GM12878 (cell line): ENCODE measurements at regions not wholly inside any gene's neighbourhood (a gene's known extent, or its start where the extent isn't known, plus 50 kb on each side); places are given as distances from the start of the nearest gene placed in this dataset.

Experiments used
- ATAC-seq: fragments of 200-7000 bp; cut with Tn5 transposase; 3 replicates; pipeline ENCODE4 v1.9.1; 2020; ENCODE audit warnings: mild to moderate bottlenecking, moderate library complexity
- BruUV-seq: library from RNA; stranded (reverse); fragments of 400-500 nt; replicated peaks from 2 replicates; lab custom pipeline; 2021; lab: Mats Ljungman, UMichigan
- CTCF ChIA-PET: fragments of 300-600 bp; sonication (Branson Sonifier 250); formaldehyde crosslinking; extraction: SDS; loops from one replicate; lab custom pipeline; 2021; ENCODE audit warnings: inconsistent platforms; lab: Yijun Ruan, JAX
- POLR2A ChIA-PET: fragments of 350-600 bp; formaldehyde crosslinking; extraction: SDS; loops from one replicate; lab custom pipeline; 2021; ENCODE audit warnings: inconsistent platforms; lab: Charles Lee
- RAD21 ChIA-PET: fragments of 300-600 bp; sonication (Branson Sonifier 250); formaldehyde crosslinking; loops from one replicate; lab custom pipeline; 2023; ENCODE audit warnings: antibody characterized with exemption; ENCODE audit not compliant: unreplicated experiment; lab: Charles Lee
- SMC1A ChIA-PET: fragments of 300-600 bp; sonication (Branson Sonifier 250); formaldehyde crosslinking; loops from one replicate; lab custom pipeline; 2023; ENCODE audit not compliant: unreplicated experiment, uncharacterized antibody; lab: Charles Lee
- DNase-seq: peaks from one replicate; pipeline ENCODE4 v3.0.0-alpha.2; 2011; ENCODE audit warnings: low read depth, low spot score
- FAIRE-seq: peaks from 3 replicates; lab custom pipeline; 2011; peaks lifted over from hg19 to GRCh38; lab: Jason Lieb, UNC
- H2AFZ ChIP-seq: 2 replicates; pipeline ENCODE4 v1.6.0; 2011; ENCODE audit warnings: low read depth, low read length, control low read depth; ENCODE audit not compliant: control insufficient read depth
- H3K27ac ChIP-seq: 2 replicates; pipeline ENCODE4 v1.5.1; 2011; ENCODE audit warnings: control low read depth; ENCODE audit not compliant: control insufficient read depth, insufficient read depth
- H3K27me3 ChIP-seq, 2 experiments: replicated peaks in 1 of 2; 2 replicates each; pipeline versions ENCODE4 v1.6.0 to v1.6.1; 2011; ENCODE audit warnings: low read length in 1 of 2; ENCODE audit not compliant: control insufficient read depth in 2 of 2, insufficient read depth in 2 of 2
- H3K36me3 ChIP-seq, 2 experiments: 2 replicates each; pipeline ENCODE4 v1.5.1; 2011; ENCODE audit warnings: low read length in 1 of 2; ENCODE audit not compliant: control insufficient read depth in 2 of 2, insufficient read depth in 2 of 2
- H3K4me1 ChIP-seq: 2 replicates; pipeline ENCODE4 v1.6.1; 2011; ENCODE audit warnings: mild to moderate bottlenecking, low read length, moderate library complexity, mixed read lengths; ENCODE audit not compliant: control insufficient read depth, insufficient read depth
- H3K4me2 ChIP-seq: 2 replicates; pipeline ENCODE4 v1.6.0; 2011; ENCODE audit warnings: control low read depth; ENCODE audit not compliant: control insufficient read depth, insufficient read depth
- H3K4me3 ChIP-seq: fragments of 200-600 bp; sonication (generic); 2 replicates; pipeline ENCODE4 v1.5.1; 2016
- H3K79me2 ChIP-seq: 2 replicates; pipeline ENCODE4 v1.6.0; 2011; ENCODE audit warnings: low read length; ENCODE audit not compliant: control insufficient read depth, insufficient read depth
- H3K9ac ChIP-seq: 2 replicates; pipeline ENCODE4 v1.8.0; 2011; ENCODE audit warnings: low read length, control low read depth, mixed read lengths; ENCODE audit not compliant: control insufficient read depth, insufficient read depth
- H3K9me3 ChIP-seq: replicated peaks from 3 replicates; pipeline ENCODE4 v1.5.1; 2011; ENCODE audit warnings: mild to moderate bottlenecking, low read length; ENCODE audit not compliant: control insufficient read depth, insufficient read depth
- H4K20me1 ChIP-seq: 2 replicates; pipeline ENCODE4 v1.6.0; 2011; ENCODE audit not compliant: control insufficient read depth, insufficient read depth
- BHLHE40 ChIP-seq, 2 experiments: fragments of 450-650 bp in 1 of 2; IDR thresholded peaks; 2 replicates each; pipeline ENCODE4 v1.6.1; 2011 to 2017; ENCODE audit warnings: low read depth in 2 of 2, borderline replicate concordance in 1 of 2, improper control_type of control experiment in 1 of 2, low read length in 1 of 2, mild to moderate bottlenecking in 1 of 2
- FOS ChIP-seq: IDR thresholded peaks from 3 replicates; pipeline ENCODE4 v1.6.1; 2011; ENCODE audit warnings: borderline replicate concordance; ENCODE audit not compliant: insufficient read length; ENCODE audit errors: extremely low read depth
- MEF2A ChIP-seq: IDR thresholded peaks from 2 replicates; pipeline ENCODE4 v1.6.1; 2011; ENCODE audit warnings: low read depth, mild to moderate bottlenecking, low read length, moderate library complexity; ENCODE audit not compliant: insufficient read depth
- MTA2 ChIP-seq: fragments of 450-650 bp; IDR thresholded peaks from 2 replicates; pipeline ENCODE4 v1.6.1; 2016; ENCODE audit warnings: low read depth, mild to moderate bottlenecking, moderate library complexity
- MYC ChIP-seq: IDR thresholded peaks from 2 replicates; pipeline ENCODE4 v1.6.1; 2011; ENCODE audit warnings: mild to moderate bottlenecking, low read length, moderate library complexity, inconsistent platforms; ENCODE audit not compliant: insufficient read depth, insufficient replicate concordance, insufficient read length, severe bottlenecking
- NBN ChIP-seq: fragments of 450-650 bp; IDR thresholded peaks from 2 replicates; pipeline ENCODE4 v1.6.1; 2016
- RAD21 ChIP-seq: IDR thresholded peaks from 2 replicates; pipeline ENCODE4 v1.6.1; 2011; ENCODE audit warnings: mild to moderate bottlenecking, low read depth, low read length, moderate library complexity; ENCODE audit not compliant: insufficient read depth
- RFX5 ChIP-seq: IDR thresholded peaks from 2 replicates; pipeline ENCODE4 v1.6.1; 2011; ENCODE audit warnings: low read depth, low read length, improper control_type of control experiment
- RUNX3 ChIP-seq: IDR thresholded peaks from 2 replicates; pipeline ENCODE4 v1.6.1; 2012; ENCODE audit warnings: low read length, inconsistent platforms
- SMAD1 ChIP-seq: fragments of 450-650 bp; IDR thresholded peaks from 2 replicates; pipeline ENCODE4 v1.6.1; 2018; ENCODE audit warnings: mild to moderate bottlenecking, low read depth; ENCODE audit not compliant: partially characterized antibody
- SPI1 ChIP-seq: IDR thresholded peaks from 2 replicates; pipeline ENCODE4 v1.6.1; 2011; ENCODE audit warnings: low read depth, mild to moderate bottlenecking, low read length, moderate library complexity, borderline replicate concordance; ENCODE audit not compliant: insufficient read depth
- STAT1 ChIP-seq: fragments of 450-650 bp; conservative IDR thresholded peaks from 2 replicates; pipeline ENCODE4 v1.6.1; 2014; ENCODE audit warnings: antibody characterized with exemption, mild to moderate bottlenecking
- TCF3 ChIP-seq: IDR thresholded peaks from 2 replicates; pipeline ENCODE4 v1.6.1; 2012; ENCODE audit warnings: low read depth, mild to moderate bottlenecking, low read length, borderline replicate concordance; ENCODE audit not compliant: insufficient read depth
- in situ Hi-C: fragments of 300-500 bp; cut with MboI; formaldehyde crosslinking; loops from 9 replicates; pipeline ENCODE4 v1.14.3; 2018; ENCODE audit warnings: mixed read lengths
- intact Hi-C: fragments of 100-400 bp; cut with micrococcal nuclease; formaldehyde crosslinking; loops from one replicate; pipeline ENCODE4 v1.14.2; 2022; ENCODE audit not compliant: unreplicated experiment
- TF ChIP-seq, protein P1 (sequence below): fragments of 450-650 bp; IDR thresholded peaks from 2 replicates; pipeline ENCODE4 v1.6.1; 2018; ENCODE audit warnings: mild to moderate bottlenecking, low read depth, moderate library complexity; ENCODE audit not compliant: partially characterized antibody

DNA sequence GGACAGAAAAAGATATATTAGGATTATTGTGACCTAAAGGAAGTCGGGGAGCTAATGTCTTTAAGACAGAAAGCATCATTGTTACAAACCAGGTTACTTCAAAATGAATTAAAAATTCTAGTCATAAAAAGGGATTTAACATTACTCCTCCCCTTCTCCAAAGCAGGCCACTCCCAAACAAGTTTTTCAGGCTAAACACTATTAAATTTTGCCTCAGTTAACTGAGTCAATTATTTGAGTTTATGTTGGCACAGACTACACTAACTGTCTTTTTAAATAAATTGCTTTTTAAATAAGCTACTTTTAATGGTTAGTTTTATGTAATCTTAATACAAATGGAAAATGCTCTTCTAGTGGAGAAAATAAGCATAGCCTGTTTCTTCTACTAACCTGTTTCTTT, 395.0 kb upstream of the DUSP10 start (continued):
- TF ChIP-seq RAD21: no peak
- TF ChIP-seq BHLHE40 (IDR thresholded peaks at IDR 0.05; ENCODE audit: borderline replicate concordance in 1 of 2, low read depth in 2 of 2, low read length in 1 of 2): no peak
- no peak for TF ChIP-seq MYC
- TF ChIP-seq, protein P1, sequence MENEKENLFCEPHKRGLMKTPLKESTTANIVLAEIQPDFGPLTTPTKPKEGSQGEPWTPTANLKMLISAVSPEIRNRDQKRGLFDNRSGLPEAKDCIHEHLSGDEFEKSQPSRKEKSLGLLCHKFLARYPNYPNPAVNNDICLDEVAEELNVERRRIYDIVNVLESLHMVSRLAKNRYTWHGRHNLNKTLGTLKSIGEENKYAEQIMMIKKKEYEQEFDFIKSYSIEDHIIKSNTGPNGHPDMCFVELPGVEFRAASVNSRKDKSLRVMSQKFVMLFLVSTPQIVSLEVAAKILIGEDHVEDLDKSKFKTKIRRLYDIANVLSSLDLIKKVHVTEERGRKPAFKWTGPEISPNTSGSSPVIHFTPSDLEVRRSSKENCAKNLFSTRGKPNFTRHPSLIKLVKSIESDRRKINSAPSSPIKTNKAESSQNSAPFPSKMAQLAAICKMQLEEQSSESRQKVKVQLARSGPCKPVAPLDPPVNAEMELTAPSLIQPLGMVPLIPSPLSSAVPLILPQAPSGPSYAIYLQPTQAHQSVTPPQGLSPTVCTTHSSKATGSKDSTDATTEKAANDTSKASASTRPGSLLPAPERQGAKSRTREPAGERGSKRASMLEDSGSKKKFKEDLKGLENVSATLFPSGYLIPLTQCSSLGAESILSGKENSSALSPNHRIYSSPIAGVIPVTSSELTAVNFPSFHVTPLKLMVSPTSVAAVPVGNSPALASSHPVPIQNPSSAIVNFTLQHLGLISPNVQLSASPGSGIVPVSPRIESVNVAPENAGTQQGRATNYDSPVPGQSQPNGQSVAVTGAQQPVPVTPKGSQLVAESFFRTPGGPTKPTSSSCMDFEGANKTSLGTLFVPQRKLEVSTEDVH: no peak
- no peak for TF ChIP-seq SMAD1
- TF ChIP-seq RUNX3: no peak
- TF ChIP-seq STAT1: no peak
- no peak for TF ChIP-seq NBN
- TF ChIP-seq MEF2A: no peak
- no peak for TF ChIP-seq FOS
- TF ChIP-seq, all 136 proteins: peak for 0

DNA sequence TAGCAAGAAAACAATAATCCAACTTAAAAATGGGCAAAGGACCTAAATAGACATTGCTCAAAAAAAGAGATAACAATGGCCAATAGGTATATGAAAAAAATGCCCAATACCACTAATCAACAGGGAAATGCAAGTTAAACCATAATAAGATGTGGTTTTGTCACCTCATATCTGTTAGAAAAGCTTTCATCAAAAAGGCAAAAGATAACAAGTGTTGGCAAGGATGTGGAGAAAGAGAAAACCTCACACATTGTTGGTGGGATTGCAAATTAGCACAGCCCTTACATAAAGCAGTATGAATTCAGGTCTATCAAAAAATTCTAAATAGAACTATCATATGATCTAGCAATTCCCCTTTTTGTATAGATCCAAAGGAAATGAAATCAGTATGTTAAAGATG, 387.2 kb upstream of the DUSP10 start:
- in situ Hi-C loops: no loop called here

More for the DNA sequence above, 387.2 kb upstream of the DUSP10 start:
- ChIA-PET CTCF (no interaction called here), RAD21 (no interaction called here), POLR2A (no interaction called here), SMC1A (no interaction called here)
- Histone ChIP-seq H3K4me3 (no peak overlapping the region), H3K27me3 (no peaks in the 10 kb centered on the region), H3K9me3 (no peaks in the 10 kb centered on the region), H3K9ac (no peak overlapping the region), H3K27ac (no peak overlapping the region), H3K4me1 (no peaks in the 10 kb centered on the region), H3K36me3 (no peaks in the 10 kb centered on the region), H3K79me2 (no peaks in the 10 kb centered on the region), H3K4me2 (no peak overlapping the region), H4K20me1 (no peaks in the 10 kb centered on the region), H2AFZ (no peak overlapping the region)
- no peak for DNase-seq
- no peak for FAIRE-seq
- BruUV-seq: no TSS peak
- intact Hi-C loops: no loop called here
- ATAC-seq: no peak
- TF ChIP-seq RFX5: no peak
- no peak for TF ChIP-seq TCF3
- TF ChIP-seq MTA2: peak; percentile 13; the same call in 1 of the 2 replicates
- TF ChIP-seq SPI1: no peak
